DMS114 treated with DMSO at 0.1 percent for 48 hours (cell line): ENCODE measurements at regions not wholly inside any gene's neighbourhood (a gene's known extent, or its start where the extent isn't known, plus 50 kb on each side); places are given as distances from the start of the nearest gene placed in this dataset.
"Not testable (repeated sequence)": the region's sequence is repeated elsewhere in the genome, so short reads cannot be mapped to it uniquely, and the experiment has no call there.

Source experiments
- DNase-seq: peaks from one replicate; lab custom pipeline; 2025; ENCODE audit not compliant: unreplicated experiment; lab: John Stamatoyannopoulos, UW

DNA sequence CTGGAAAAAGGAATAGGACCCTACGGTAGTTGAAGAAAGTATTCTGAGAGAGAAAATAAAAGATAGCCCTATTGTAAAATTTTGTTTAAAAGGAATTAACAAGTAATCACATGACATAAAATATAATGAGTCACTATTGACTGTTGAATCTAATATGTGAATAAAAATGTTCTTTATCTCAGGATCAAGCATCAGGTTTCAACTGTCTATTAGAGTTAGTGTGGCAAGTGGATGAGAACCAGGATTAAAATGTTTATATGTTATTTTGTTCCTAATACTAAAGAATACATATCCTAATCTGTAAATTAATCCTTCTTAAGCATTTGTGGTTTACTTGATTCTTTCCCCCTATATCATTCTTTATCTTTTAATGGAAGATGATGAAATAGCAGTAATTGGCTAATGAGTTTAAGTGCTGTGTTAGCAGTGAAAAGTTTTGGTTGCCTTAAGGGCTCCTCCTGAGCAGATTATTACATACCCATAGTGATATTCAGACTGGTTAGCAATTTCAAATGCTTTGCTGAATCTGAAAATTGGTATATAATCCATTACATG is 101.8 kb upstream of the BCHE start:
- no peak for DNase-seq

DNA sequence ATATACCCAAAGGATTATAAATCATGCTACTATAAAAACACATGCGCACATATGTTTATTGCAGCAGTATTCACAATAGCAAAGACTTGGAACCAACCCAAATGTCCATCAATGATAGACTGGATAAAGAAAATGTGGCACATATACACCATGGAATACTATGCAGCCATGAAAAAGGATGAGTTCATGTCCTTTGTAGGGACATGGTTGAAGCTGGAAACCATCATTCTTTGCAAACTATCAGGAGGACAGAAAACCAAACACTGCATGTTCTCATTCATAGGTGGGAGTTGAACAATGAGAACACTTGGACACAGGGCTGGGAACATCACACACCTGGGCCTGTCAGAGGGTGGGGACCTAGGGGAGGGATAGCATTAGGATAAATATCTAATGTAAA is 98.9 kb upstream of the BCHE start:
- not testable (repeated sequence) for DNase-seq

GRCh38 chr3:165924301-165924791 is 87.1 kb upstream of the BCHE start:
- not testable (repeated sequence) for DNase-seq

DNA sequence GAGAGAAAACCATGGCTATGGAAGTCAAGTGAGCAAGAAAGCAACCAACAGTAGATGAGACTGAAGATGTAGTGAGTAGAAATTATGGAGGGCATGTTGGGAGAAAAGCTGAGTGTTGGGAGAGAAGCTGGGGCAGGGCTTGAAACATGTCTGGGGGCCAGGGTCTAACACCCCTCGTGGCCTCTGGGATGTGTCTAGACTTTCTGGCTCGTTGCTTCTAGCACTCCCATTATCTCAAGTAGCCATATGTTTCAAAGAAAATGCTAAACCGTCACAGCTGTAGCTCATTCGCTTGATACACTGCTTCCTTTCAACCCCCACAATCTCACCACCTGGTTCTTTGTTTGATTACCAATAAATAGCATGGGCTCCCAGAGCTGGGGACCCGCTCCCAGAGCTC is 83.8 kb upstream of the BCHE start:
- no peak for DNase-seq

- no peak for DNase-seq
Observed at GRCh38 chr3:165919284-165919683, 82.1 kb upstream of the BCHE start.

DNA sequence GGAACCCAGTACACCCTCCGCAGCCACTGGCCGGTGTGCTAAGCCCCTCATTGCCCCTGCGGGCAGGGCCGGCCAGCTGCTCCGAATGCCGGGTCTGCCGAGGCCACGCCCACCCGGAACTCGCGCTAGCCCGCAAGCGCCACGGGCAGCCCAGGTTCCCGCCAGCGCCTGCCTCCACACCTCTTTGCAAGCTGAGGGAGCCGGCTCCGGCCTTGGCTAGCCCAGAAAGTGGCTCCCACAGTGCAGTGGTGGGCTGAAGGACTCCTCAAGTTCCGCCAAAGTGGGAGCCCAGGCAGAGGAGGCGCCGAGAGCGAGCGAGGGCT is 81.4 kb upstream of the BCHE start:
- DNase-seq = no peak

- not testable (repeated sequence) for DNase-seq
Observed at GRCh38 chr3:165917938-165918656, 80.9 kb upstream of the BCHE start.

- DNase-seq = not testable (repeated sequence)
Observed at GRCh38 chr3:165915104-165915503, 77.9 kb upstream of the BCHE start.

DNA sequence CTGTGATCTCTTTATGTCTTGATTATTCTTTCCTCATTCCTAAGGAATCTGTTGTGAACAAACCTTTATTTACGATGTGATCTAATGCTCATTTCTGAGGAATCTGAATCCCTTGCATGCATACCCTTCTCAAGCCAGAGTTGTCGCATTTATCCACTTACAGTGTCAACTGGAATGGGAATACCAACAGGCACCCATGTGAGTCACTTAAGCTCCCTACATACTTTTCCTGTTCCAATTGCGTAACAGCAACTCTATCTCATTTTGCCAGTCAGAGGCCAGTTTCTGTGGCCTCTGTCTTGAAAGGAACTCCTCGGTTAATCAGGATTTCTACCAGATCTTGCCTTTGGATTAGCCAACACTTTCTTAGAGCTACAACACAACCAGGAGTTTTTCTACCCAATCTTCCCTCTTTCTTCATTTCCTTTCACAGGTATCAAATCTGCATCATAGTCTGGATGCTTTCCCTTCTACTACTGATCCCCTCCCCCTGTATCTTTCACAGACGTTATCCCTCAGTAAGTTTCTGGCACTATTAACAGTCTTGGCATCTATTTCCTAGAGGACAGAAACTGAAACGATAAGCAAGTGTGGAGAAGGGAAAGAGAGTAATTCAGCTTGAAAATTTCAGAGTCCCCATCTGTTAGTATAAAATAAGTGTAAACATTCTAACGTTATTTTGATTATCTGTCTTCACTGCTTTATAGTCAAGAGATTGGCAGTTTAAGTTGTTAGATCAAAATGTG is 66.8 kb upstream of the BCHE start:
- DNase-seq = no peak

DNA sequence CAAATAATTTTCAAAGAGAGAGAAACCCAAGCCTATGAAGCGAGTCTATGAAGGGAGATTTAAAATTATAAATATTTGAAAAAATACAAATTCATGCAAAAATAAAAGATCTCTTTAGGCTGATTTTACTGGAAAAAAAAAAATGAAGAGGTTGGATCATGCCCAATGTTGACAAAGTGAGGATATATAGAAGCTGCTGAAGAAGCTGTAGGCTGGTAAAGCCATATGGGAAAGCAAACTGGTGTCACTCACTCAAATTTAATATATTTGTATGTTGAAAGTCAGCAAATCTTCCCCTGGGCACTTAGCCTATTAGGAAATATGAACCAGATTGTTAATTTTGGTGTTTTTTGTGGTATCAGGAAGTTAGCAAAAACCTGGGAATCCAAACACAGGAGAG is 61.8 kb upstream of the BCHE start:
- DNase-seq = no peak

DNA sequence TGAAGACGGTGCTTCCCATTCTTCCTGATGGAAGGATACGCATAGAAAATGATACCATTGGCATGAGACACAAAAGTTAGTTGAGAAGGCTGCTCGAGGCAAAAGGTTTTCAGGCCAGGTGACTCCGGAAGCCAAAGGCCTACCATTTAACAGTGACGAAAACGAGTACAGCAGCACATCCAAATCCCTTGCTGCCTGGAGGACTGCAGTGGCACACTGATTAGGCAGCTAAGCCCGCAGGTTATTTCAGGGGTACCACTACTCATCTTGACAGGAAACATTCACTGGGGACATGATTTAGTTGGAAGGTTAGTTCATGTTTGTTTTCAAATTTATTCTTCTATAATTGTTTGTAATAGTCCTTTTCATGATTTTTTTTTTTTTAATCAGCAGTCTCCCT is 59.9 kb upstream of the BCHE start:
- no peak for DNase-seq

DNA sequence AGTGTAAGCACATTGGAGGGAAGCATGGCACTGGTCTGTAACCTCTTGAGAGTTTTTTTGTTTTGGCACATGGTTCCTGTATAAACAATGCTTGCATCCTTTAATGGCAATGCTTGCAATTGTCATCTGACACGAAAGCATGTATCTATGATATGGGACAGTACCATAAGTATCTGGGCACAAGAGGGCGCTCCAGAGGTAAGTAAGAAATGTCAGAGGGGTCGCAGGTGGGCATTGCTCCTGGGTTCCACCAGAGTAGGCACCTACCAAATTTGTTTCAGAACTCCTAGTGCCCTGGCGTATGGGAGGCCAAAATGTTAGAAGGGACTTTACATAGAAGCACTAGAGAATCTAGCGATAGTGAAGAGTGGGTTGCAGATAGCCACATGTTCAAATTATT is 58.7 kb upstream of the BCHE start:
- DNase-seq = no peak

DNA sequence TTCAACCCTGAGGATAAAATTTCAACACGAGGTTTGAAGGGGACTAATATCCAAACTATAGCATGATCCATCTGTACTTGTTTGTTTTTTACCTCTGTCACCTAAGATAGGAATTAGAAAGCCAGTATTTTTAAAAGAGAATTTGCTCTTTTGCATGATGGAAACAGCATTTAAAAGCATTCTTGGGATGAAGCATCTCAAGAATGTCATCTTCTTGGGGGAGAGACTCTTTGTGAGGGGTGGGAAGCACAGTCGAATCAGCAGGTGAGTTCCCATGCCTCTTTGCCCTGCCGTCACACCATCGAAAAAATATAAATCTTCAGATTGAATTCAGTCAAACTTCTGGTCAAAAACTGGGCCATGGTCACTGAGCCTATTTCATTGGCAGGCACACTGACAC is 55.3 kb upstream of the BCHE start:
- no peak for DNase-seq
